ENCODE measurements at regions not wholly inside any gene's neighbourhood (a gene's known extent, or its start where the extent isn't known, plus 50 kb on each side); places are given as distances from the start of the nearest gene placed in this dataset.

DNA sequence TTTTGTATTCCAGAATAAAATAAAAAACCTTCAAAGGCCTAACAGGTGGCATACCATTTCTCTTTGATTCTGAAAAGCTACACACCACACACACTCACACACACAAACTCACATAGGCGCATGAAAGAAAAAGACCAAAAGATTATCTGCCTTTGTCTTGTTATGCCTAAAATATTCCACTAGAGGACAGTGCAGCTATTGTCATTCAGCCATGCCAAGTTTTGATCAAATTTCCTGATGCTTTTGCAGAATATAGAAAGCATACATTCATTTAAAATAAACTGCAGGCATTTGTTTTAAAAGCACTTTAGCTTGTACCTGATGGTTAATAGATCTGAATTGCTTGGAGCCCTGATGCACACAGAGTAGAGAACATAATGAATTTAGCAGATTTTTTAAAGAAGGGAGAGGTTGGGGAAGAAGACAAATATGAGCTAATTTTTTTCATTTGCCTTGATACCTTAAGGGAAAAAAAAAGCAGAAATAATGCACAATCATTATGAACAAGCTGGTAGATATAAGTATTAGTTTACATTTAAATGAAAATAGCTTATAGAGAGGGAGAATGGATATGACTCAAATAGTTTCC is 1766.9 kb upstream of the SEL1L start:
- DNase-seq = peak; percentile 34

DNA sequence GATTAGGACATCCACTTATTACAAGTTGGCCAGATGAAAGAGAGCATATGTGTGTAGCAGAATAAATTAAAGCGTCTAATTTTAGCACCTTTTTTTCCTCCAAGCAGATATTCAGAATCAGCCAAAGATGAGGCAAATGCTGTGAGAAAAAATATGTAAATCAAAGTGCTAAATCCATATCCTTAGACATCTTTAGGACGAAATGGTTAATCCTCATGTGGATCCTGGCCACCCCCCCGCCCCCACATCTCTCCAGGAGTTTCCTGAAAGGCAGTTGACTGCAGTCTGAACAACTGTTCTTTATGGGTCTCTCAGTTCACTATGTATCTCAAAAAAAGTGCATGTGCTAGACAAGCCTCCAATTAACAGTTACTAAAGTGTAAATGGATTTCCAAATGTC is 1768.1 kb upstream of the SEL1L start:
- no peak for DNase-seq

DNA sequence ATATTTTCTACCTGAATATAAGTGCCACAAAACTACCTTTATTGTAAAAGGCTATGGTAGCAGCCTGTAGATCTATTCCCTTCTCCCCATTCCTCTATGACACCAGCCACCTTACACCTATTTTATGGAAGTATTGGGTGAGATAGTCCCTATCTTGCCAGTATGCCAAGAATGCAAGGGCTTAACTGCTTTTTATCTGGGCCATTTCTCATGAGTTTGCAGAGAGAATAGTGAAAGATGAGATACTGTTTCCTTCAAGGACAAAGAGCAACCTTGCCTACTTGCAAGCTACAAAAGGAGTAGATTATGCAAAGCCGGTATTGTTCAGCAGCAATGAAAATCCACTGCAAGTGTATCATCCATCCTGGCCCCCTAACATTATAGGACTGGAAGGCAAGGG is 1775.6 kb upstream of the SEL1L start:
- DNase-seq = no peak

DNA sequence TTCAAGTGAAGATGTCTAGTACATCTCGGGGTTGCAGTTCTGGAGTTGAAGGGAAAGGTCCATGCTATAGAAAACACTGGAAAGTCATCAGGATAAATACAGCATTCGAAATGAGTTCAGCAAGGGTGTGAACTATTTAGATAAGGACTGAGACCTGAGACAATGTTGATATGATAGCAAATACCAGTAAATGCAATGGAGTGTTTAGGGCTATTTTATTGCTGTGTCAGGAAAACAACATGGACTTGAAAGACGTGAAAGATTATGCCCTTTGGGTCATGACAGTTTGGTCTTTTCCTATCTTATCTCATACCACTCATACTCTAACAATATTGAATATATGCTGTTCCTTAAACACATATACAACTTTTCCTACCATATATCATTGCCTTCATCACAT is 1776.2 kb upstream of the SEL1L start:
- no peak for DNase-seq

DNA sequence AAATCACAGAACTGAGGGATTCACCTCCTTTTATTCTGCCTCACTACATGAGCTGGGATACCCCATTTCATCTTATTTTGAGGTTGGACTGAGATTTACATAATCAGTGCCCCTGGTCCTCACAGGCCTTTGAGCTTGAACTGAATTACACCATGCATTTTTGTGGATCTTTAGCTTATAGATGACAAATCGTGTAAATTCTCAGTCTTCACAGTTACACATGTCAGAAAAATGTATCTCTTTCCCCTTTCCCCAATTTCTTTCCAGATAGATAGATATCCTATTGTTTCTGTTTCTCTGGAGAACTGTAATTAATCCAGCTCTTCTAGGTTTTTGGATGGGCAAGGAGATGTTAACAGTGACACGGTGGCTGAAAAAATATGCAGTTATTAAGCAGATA is 1778.9 kb upstream of the SEL1L start:
- DNase-seq = no peak

DNA sequence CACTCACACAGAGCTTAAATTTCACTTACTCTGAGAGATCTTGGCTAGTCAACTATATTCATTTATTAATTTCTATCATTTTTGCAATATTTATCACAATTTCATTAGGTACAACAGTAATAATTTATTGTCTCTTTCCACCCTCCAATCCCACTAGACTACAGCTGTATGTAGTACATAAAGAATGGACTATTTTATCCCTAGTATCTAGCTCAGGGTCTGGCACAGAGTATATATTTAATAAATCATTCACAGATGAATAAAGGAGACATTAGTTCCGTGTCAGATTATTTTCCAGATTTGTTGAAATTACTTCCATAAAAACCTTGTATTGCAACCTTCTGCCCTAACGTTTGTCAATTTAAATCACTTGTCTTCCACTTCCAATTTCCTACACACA is 1781.1 kb upstream of the SEL1L start:
- DNase-seq = no peak

DNA sequence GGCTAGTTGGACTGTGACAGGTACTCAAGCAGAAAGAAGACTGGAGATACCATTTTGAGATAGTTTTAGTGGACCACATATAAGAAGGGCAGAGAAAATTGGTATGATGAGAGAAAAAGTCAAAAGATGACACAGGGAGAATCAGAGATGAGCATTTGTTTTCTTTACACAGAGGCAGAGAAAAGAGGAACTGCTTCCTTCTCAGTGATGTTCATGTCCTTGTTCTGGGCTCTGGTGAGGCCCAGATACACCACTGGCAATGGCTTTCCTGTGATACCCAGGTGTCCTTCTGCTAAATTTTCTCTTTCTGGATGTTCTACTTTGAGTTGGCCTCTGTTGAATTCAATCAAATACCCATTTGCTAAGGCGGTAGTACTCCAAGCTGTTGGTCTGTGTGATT is 1782.7 kb upstream of the SEL1L start:
- DNase-seq = no peak

DNA sequence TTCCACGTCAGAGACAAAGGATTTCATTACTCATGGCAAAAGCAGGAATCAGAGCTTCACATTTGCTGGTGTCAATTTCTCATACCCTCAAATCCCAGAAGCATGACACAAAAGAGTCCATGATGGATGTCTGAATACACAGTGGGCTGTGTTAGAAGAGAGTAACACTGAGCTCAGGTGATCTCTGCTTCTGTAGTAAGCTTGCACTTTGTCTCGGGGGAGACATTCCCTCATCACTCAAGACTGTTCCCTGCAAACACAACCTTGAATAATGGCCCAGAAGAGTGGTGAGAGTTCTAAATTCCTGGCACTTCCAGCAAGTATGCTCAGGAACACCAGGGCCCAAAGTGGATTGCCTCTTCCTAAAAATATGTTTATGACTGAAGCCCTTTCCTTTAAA is 1787.2 kb upstream of the SEL1L start:
- no peak for DNase-seq

DNA sequence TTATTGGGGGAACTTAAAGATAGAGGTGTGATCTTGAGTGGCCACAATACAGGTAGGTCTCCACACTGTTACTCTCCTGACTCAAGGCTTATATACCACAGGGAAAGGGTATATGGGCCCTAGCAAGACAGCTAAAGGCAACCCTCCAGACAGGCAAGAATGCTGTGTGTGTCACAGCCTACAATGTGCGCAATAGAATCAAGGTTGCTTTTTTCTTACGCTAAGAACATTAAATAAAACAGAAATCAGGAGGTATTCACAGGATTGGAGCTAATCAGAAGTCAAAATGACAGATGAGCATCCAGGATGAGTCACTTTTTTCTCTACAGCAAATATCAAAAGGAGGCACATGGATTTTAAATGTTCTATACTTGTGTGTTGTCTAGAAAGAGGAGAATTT is 1797.9 kb upstream of the SEL1L start:
- no peak for DNase-seq

DNA sequence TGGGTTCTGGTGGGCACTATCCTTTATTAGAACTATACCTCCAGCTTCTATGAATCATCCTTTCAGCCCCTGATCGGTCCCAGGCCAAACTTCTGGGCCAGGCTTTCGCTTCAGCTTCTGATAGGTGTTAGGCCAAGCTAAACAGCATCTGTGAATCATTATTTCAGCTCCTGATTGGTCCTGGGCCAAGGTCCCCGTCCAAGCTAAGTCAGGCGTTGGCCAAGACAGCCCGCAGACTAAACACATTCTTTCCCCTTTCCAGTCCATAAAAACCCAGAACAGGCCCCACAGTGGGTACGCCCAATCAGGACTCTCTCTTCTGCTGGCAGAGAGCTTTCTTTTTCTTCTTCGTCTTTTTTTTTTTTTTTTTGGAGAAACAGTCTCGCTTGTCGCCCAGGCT is 1808.9 kb upstream of the SEL1L start:
- DNase-seq = no peak

DNA sequence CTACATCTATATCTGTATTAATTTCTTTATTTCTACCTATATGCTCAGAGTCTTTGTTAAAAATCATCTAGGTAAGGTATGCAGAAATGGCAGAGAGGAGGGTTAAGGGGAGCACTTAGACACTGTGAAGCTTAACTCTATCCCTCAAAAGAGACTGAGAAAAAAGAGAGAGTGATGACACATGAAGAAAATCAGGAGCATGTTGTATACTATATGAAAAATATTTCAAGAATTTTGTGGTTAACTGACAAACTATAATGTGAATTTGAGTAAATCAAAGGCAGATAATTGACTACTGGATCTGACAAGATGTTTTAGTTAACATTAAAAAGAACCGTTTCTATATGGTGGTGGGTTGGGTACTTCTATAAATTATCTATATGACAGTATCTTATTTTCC is 1814.2 kb upstream of the SEL1L start:
- DNase-seq = no peak

DNA sequence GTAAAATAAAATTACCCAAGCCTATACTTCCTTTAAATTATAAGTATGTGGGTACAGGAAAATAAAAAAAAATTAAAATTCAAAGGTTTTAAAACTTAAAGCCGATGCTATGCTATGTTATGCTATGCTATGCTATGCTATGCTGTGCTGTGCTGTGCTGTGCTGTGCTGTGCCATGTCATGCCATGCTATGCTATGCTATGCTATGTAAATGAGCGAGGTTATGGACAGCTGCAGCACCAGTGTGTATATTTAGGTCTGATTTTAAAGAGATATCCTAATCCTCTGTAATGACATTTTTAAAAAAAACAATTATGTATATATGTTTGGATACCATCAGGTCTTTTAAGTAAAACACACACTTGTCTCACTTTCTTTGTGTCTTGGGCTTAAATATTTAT is 1822.0 kb upstream of the SEL1L start:
- DNase-seq = no peak

DNA sequence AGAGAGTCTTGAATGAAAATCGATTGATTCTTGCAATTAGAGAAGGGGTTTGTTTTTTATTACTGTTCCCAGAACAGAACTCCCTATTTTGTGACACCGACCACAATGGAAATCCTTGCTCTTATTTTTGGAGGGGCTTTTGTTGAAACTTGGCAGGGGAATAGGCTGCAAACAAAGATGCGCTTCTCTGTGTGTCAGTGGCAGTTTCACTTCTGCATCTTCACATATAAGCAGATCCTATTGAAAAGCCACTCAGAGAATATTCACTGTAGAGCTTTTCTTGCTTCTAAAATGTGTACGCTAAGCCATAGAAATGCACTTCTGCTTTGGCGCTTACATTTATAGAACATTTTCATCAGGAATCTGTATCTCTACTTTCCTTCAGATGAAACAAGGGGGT is 1822.4 kb upstream of the SEL1L start:
- DNase-seq = no peak

DNA sequence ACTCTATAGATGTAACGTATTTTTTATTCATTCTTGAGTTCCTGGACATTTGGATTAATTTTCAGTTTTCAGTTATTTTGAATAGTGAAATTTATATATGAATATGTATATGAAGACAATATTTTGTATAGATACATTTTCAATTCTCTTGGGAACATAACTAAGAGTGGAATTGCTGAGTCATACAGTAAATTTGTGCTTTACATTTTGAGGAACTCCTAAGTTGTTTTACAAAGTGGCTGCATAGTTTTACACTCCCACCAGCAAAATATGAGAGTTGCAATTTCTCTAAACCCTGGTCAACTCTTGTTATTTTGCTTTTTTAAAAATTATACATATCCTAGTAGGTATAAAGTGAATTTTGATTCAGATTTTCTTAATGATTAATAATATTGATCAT is 1838.6 kb upstream of the SEL1L start:
- no peak for DNase-seq

DNA sequence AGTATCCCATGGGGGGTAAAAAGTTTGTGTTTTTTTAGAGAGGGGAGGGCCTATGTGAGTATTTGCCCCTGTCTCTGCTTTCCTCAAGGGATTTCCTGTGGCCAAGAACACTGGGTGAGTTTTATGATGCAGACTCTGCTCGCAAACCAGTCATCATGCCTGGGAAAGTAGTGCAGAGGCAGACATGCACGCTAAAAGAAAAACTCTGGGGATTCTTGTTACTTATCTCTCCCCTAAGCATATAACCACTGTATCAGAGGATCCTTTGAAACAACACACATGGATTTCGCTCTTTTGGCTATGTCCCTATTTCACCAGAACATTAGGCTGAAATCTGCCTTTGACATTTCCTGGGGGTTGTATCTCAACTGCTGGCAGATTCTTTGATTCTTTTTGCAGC is 1845.8 kb upstream of the SEL1L start:
- no peak for DNase-seq

DNA sequence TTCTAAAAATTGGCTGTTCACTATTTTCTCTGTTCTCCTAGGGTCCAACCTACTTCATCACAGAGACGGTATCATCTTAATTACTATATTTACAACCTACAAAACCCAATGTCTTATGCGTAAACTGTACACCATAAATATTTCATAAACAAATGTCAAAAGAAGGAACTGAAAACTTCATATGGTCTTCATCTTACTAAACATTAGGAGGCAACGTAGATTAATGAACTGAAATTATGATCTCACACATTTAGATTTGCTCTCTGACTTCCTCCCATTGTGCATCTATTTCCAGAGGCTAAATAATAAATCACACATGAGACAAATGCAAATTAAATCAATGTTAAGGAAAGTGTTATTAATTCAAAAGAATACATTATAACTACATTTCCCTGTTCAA is 1850.6 kb upstream of the SEL1L start:
- DNase-seq = no peak

DNA sequence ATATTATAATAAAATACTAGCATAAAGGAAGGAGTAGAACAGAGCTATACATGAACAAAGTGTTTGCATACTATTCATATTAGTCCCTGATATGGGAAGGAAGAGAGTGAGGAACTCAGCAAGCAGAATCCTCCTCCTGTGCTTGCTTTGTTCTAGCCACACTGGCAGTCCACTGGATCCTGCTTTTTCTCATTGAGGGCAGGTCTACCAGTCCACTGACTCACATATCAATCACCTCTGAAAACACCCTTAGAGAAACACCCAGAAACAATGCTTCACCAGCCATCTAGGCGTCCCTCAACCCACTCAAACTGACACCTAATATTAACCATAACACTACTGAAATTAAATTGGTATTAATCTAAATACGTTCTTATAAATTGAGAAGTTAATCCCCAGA is 1861.7 kb upstream of the SEL1L start:
- DNase-seq = no peak

DNA sequence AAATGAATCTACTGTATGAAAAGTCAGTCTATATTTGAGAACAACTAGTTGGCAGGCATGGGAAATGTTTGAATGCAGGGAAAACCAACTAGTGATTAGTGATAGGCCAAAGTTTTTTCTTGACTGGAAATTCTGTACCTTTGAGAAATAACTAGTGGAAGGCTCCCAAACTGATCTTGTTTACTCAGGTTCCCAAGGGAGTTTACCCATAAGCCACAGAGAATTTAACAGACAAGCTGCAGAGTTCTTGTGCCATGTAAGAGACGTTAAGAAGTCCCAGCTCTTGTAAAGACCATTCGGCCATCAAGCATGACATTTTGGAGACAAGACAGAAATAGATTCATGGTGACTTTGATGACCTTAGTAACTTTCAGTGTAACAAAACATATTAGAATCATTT is 1882.8 kb upstream of the SEL1L start:
- DNase-seq = no peak

DNA sequence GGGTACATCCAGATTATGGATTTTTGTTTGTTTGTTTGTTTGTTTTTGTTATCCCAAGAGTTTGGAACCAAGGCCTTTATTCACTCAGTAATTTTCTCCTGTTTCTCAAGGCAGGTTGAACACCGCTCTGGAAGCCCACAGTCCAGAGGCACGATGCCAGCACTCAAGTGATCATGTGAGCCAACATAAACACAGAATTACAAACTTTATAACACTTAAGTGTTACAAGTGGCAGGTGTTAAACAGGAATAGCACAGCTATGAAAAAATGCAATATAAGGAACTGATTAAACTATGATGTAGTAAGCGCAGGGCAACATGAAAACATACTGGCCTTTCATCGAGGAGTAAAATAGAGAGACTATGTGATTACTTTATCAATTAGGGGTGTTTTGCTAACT is 1885.8 kb upstream of the SEL1L start:
- DNase-seq = no peak

DNA sequence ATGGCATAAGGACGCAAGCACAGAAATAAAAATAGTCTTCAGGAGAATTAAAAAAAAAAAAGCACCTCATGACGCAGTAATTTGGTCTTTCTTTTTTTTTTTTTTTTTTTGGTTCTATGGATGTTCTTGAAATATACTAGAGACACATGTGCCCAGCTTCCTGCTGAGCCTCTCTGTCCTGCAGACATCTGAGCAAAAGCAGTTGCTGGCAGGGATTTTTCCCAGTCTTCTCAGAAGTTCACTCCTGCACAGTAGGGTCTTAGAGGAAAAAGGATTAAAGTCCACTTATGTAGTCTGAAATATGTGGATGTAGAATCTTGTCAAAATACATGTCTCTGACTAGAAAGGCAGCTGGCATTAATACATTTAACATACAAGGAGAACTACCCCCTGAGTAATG is 1888.1 kb upstream of the SEL1L start:
- no peak for DNase-seq

DNA sequence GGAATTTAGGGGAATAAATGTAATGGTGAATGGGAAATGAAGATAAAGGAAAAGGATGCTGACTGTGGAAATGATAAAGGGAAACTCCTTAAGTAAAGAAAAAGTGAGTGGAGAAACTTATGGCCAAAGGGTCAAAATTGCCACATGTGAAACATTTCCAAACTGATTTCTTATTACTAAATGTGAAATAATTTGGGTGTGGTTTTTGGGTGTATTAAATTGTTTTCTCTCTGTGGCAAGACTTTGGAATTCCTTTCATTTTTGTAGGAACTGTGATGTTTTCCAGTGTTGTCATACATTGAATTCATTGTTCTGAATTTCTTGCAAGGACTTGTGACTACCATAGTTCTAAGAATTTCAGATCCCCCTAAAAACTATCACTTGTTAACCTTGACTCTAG is 1891.5 kb upstream of the SEL1L start:
- DNase-seq = no peak

DNA sequence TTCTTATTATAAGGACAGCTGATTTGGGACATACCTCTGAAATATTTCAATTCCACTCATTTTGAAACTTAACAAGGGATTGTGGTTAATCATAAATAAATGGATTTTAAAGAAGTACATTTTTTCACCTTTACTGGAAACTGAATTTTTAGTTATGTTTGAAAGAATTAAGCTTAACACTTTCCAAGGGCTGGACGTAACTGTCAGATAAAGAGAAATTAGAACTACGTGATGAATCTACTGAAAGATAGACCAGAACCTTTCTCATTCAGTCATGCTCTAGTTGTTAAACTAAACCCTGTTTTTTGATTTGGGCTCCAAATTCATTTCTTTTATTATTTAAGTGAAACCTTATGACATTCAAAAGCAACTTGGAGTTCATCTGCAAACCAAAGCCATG is 1892.1 kb upstream of the SEL1L start:
- no peak for DNase-seq

DNA sequence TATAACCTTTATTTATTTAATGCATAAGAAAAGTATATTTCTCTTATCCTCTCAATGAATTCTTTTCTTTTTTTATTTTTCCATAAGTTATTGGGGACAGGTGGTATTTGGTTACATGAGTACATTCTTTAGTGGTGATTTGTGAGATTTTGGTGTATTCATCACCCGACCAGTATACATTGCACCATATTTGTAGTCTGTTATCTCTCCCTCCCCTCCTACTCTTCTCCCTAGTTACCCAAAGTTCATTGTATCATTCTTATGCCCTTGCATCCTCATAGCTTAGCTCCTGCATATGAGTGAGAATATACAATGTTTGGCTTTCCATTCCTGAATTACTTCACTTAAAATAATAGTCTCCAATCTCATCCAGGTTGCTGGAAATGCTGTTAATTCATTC is 1900.0 kb upstream of the SEL1L start:
- no peak for DNase-seq

DNA sequence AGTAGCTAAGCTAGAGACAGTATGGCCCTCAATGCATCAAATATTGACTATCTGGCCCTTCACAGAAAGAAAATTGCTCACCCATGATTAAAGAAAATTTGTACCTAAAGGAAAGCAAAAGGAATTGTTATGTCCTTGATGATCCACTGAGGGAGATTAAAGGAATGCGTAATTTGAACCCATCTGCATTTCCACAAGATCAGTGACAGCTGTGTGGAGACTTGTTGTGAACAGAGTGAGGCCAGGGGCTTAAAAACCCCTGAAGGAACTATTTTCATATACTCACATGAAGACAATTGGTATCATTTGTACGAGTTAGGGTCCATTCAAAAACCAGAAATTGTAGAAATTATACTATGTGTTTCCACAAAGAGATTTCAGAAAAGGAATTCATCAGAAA is 1908.1 kb upstream of the SEL1L start:
- DNase-seq = no peak

DNA sequence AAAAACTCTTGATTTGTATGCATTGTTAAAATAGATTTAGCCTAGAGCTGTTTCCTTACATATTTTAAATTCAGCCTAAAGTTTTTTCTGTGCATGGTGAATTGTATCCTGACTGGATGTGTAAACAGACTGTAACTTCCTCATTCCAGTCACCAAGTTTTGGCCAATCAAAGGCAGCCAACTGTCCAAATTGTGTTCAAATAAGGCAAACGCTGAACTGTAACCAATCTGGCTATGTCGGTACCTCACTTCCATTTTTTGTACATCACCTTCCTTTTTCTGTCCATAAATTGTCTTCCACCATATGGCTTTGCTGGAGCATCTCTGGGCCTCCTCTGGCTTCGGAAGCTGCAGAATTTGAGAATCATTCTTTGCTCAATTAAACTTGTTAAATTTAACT is 1921.9 kb upstream of the SEL1L start:
- DNase-seq = no peak

All from renal pelvis (tissue), 1 donor.